ENCODE measurements at regions not wholly inside any gene's neighbourhood (a gene's known extent, or its start where the extent isn't known, plus 50 kb on each side); places are given as distances from the start of the nearest gene placed in this dataset.

- DNase-seq, result no peak
These were observed 173.3 kb downstream of the SPATA31D1 start for GRCh38 chr9:82161876-82162275.

- DNase-seq, result no peak
These were observed 175.6 kb downstream of the SPATA31D1 start for GRCh38 chr9:82164159-82164558.

GRCh38 chr9:82167296-82167695, 178.7 kb downstream of the SPATA31D1 start:
- no peak for DNase-seq

- DNase-seq, result no peak
These were observed 180.0 kb downstream of the SPATA31D1 start for GRCh38 chr9:82168585-82168984.

- no peak for DNase-seq
These were observed 182.3 kb downstream of the SPATA31D1 start for GRCh38 chr9:82170866-82171265.

- DNase-seq, result no peak
These were observed 182.7 kb downstream of the SPATA31D1 start for GRCh38 chr9:82171271-82171670.

GRCh38 chr9:82180711-82181110, 192.1 kb downstream of the SPATA31D1 start:
- no peak for DNase-seq

- DNase-seq, result no peak
These were observed 194.7 kb downstream of the SPATA31D1 start for GRCh38 chr9:82183181-82183860.

GRCh38 chr9:82184524-82184923, 196.0 kb downstream of the SPATA31D1 start:
- DNase-seq, result no peak

- DNase-seq, result no peak
These were observed 200.2 kb downstream of the SPATA31D1 start for GRCh38 chr9:82188817-82189216.

- no peak for DNase-seq
These were observed 202.7 kb downstream of the SPATA31D1 start for GRCh38 chr9:82191082-82191770.

- DNase-seq, result no peak
These were observed 203.6 kb downstream of the SPATA31D1 start for GRCh38 chr9:82192211-82192610.

GRCh38 chr9:82196622-82197441, 208.3 kb downstream of the SPATA31D1 start:
- no peak for DNase-seq

- DNase-seq, result no peak
These were observed 212.6 kb downstream of the SPATA31D1 start for GRCh38 chr9:82201196-82201595.

- DNase-seq, result no peak
These were observed 214.2 kb downstream of the SPATA31D1 start for GRCh38 chr9:82202808-82203207.

- DNase-seq, result no peak
These were observed 217.9 kb downstream of the SPATA31D1 start for GRCh38 chr9:82206490-82206889.

- DNase-seq, result no peak
These were observed 218.4 kb downstream of the SPATA31D1 start for GRCh38 chr9:82206946-82207345.

- DNase-seq, result no peak
These were observed 220.3 kb downstream of the SPATA31D1 start for GRCh38 chr9:82208741-82209450.

GRCh38 chr9:82209797-82210470, 221.4 kb downstream of the SPATA31D1 start:
- no peak for DNase-seq

- DNase-seq, result no peak
These were observed 224.3 kb downstream of the SPATA31D1 start for GRCh38 chr9:82212885-82213284.

GRCh38 chr9:82216435-82216834, 227.9 kb downstream of the SPATA31D1 start:
- no peak for DNase-seq

- DNase-seq, result no peak
These were observed 234.9 kb downstream of the SPATA31D1 start for GRCh38 chr9:82223442-82223841.

GRCh38 chr9:82231411-82231810, 242.8 kb downstream of the SPATA31D1 start:
- DNase-seq, result no peak

Measured in COR-L47 (cell line).